ENCODE measurements at regions not wholly inside any gene's neighbourhood (a gene's known extent, or its start where the extent isn't known, plus 50 kb on each side); places are given as distances from the start of the nearest gene placed in this dataset. TPM values are rescaled to one million over a fixed set of nuclear protein-coding genes. Genes with fewer than 3 reads are reported as not detected.

Small RNAs in the stretch of these regions (microRNA-seq; reads per million reads assigned to microRNA genes)
- not detected for gene BX276092.3 (ENCODE audit: insufficient read depth, insufficient read length)

Small RNAs in the stretch of these regions (small RNA-seq; reads per million reads assigned to genes)
- 0 reads per million in 5 experiments for gene BX276092.3

Measured in IMR-90 (cell line).